Kidney (tissue), 13 donors: ENCODE measurements at regions not wholly inside any gene's neighbourhood (a gene's known extent, or its start where the extent isn't known, plus 50 kb on each side); places are given as distances from the start of the nearest gene placed in this dataset.

Experiments used
- DNase-seq, 5 donors: peaks; one replicate each; pipeline ENCODE4 v3.0.0-alpha.2; 2013 to 2020
- FAIRE-seq: peaks from 2 replicates; lab custom pipeline; 2012; peaks lifted over from hg19 to GRCh38; lab: Jason Lieb, UNC
- H3K27ac ChIP-seq, 2 donors: one replicate each; pipeline ENCODE4 v1.7.0; 2013; ENCODE audit warnings: low read depth in 2 of 2, low read length in 2 of 2, inconsistent platforms in 1 of 2
- H3K27me3 ChIP-seq: one replicate; pipeline ENCODE4 v1.7.1; 2013; ENCODE audit warnings: low read length, inconsistent platforms; ENCODE audit not compliant: control insufficient read depth, insufficient read depth
- H3K36me3 ChIP-seq, 3 donors: one replicate each; pipeline versions ENCODE4 v1.7.0 to v1.7.1; 2013; ENCODE audit warnings: low read length in 3 of 3, control low read depth in 1 of 3, inconsistent platforms in 1 of 3; ENCODE audit not compliant: insufficient read depth in 3 of 3, control insufficient read depth in 2 of 3
- H3K4me1 ChIP-seq, 3 donors: one replicate each; pipeline versions ENCODE4 v1.7.0 to v1.7.1; 2013; ENCODE audit warnings: low read length in 3 of 3, inconsistent platforms in 1 of 3, low read depth in 1 of 3; ENCODE audit not compliant: control insufficient read depth in 2 of 3, insufficient read depth in 2 of 3
- H3K4me3 ChIP-seq, 3 donors: one replicate each; pipeline versions ENCODE4 v1.7.0 to v1.8.1; 2013; ENCODE audit warnings: low read length in 3 of 3, control low read depth in 1 of 3, inconsistent platforms in 1 of 3
- H3K9ac ChIP-seq, 3 donors: one replicate each; pipeline versions ENCODE4 v1.7.0 to v1.7.1; 2013; ENCODE audit warnings: low read length in 3 of 3, control low read depth in 1 of 3, inconsistent platforms in 1 of 3
- H3K9me3 ChIP-seq, 3 donors: one replicate each; pipeline versions ENCODE4 v1.7.0 to v1.7.1; 2013; ENCODE audit warnings: low read length in 3 of 3, control low read depth in 1 of 3, inconsistent platforms in 1 of 3; ENCODE audit not compliant: control insufficient read depth in 2 of 3, insufficient read depth in 1 of 3
- CTCF ChIP-seq: IDR thresholded peaks from 3 replicates; pipeline ENCODE4 v1.5.1; 2012; ENCODE audit warnings: mild to moderate bottlenecking, moderate library complexity, borderline replicate concordance; ENCODE audit not compliant: insufficient read depth; ENCODE audit errors: extremely low read depth
- intact Hi-C: fragments of 100-400 bp; cut with DNase I; formaldehyde crosslinking; loops from one replicate; pipeline ENCODE4 v1.11.1; 2022
- donor health status: control.
- donor health status: control.
- donor health status: control.
- donor health status: control.
- donor health status: control.
- donor health status: DM: yes; HTN: yes; CAD: no.
- donor health status: Normal renal cell carcinoma (clear cell type).

- Histone ChIP-seq H3K36me3 (no peaks in the 10 kb centered on the region), H3K4me1 (peaks cover 0 to 17% (median 17%) of the 10 kb centered on the region in 3 donors), H3K4me3 (peak overlapping the region in 2 of 3 donors; percentile 7 to 17), H3K27ac (peak overlapping the region; percentile 45 to 55), H3K27me3 (no peaks in the 10 kb centered on the region), H3K9me3 (no peaks in the 10 kb centered on the region), H3K9ac (no peak overlapping the region)
- FAIRE-seq, result no peak
- TF ChIP-seq CTCF, result no peak
- DNase-seq, result no peak
- intact Hi-C loops, result loop anchor here (10.0 kb wide), 1 partner anchor 638 kb away; no protein-coding TSS in a partner anchor
These were observed 343.1 kb upstream of the NOCT start for GRCh38 chr4:138672393-138672976.

GRCh38 chr4:138671606-138672084 is 343.9 kb upstream of the NOCT start:
- intact Hi-C loops, result loop anchor here (10.0 kb wide), 1 partner anchor 637 kb away; no protein-coding TSS in a partner anchor
- Histone ChIP-seq H3K9me3 (no peaks in the 10 kb centered on the region), H3K4me3 (no peak overlapping the region), H3K36me3 (no peaks in the 10 kb centered on the region), H3K27me3 (no peaks in the 10 kb centered on the region), H3K9ac (no peak overlapping the region), H3K4me1 (peaks cover 0 to 17% (median 17%) of the 10 kb centered on the region in 3 donors), H3K27ac (no peak overlapping the region)
- no peak for TF ChIP-seq CTCF
- FAIRE-seq, result no peak
- no peak for DNase-seq

GRCh38 chr4:138671106-138671505 is 344.5 kb upstream of the NOCT start:
- Histone ChIP-seq H3K4me3 (no peak overlapping the region), H3K27me3 (no peaks in the 10 kb centered on the region), H3K27ac (no peak overlapping the region), H3K4me1 (peaks cover 0 to 17% (median 17%) of the 10 kb centered on the region in 3 donors), H3K36me3 (no peaks in the 10 kb centered on the region), H3K9me3 (no peaks in the 10 kb centered on the region), H3K9ac (no peak overlapping the region)
- no peak for TF ChIP-seq CTCF
- DNase-seq (no peak), FAIRE-seq (no peak)
- intact Hi-C loops, result loop anchor here (10.0 kb wide), 1 partner anchor 636 kb away; no protein-coding TSS in a partner anchor
